ENCODE measurements at regions not wholly inside any gene's neighbourhood (a gene's known extent, or its start where the extent isn't known, plus 50 kb on each side); places are given as distances from the start of the nearest gene placed in this dataset.

DNA sequence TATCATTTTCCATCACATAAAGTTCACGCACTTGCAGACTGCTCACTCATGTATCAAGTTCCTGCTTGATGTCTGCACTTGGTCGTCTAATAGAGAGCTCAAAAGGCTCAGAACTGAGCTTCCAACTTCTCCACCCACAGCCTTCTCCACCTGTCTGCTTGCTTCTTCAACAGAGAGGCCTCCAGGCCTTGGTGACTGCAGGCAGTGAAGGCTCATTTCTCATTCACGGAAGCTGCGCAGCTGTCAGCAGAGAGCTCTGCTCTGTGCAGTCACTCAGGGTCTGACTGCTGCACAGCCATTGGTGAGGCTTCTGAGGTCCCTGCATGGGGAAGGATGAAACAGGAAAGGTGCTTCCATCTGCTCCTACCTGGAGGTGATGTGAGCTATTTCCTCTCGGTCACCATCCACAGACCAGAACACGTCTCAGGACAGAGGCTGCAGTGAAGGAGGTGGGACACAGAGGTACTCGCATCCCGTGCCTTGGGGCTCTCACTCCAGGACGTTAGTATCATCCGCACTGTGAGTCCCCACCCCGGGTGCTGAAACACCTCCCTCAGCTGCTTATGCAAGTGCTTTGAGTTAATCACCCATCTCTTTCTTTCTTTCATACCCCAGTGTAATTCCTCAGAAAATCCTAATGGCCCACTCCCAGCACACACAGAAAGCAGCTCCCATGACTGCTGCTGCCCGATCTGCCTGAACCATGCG is 126.2 kb downstream of the TMEM18 start:
- DNase-seq (ENCODE audit: low spot score), result peak; percentile 6

DNA sequence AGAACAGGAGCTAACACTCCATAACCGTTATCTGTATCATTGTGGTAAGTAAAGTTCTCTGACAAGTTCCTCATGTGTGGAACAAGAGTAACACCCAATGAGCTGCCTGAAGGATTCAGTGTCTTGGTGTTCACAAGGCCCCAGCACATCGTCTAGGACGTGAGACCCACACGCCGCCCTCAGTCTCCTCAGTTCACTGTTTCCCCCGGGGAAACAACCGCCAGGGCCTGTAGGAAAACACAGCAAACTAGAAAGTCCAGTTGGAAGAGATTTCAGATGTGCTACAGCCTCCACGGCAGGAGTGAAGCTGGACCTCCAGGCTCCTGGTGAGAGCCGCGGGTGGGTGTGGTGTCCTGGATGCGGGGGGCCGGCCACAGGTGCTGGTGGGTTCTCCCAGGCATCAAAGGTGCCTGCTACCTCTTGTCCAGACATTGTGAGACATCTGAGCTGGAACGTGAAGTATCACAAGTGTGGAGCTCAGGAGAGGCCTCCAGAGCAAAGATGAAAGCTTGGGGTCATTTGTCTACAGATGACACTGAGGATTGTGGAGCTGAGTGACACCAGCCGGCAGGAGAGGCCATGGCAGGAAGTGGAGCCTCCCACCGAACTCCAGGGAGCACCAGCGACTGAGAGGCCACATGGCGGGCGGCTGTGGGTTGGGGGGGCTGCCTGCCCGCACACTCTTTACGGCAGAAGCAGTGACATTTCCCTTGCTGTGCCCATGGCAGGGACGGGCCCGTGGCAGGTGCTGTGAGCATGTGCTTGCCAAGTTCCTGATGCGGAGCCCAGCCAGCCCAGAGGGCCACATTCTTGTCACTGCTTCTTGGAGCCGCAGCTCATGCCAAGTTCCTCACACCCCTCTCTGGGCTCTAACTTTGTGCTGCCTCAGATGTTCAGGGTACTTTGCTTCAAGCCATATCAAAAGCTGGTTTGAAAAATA is 131.2 kb downstream of the TMEM18 start:
- no peak for DNase-seq (ENCODE audit: low spot score)

DNA sequence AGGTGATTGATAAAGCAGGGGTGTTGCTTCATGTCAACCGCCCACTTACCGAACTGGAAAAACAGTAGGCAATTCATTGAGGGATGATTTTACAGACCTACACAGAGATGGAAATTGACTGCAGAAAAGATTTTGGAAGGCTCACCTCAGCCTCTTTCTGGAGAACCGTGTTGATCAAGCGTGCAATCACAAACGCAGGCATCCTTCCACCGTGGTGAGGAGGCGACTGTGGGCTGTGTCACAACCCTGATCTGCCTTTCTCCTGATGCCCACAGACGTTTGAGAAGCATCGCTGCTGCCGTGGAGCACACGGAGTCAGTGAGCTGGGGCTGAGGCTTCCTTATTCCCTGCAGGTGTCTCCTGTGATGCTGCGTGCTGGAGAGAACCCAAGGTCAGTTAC is 132.0 kb downstream of the TMEM18 start:
- peak; percentile 65 for DNase-seq (ENCODE audit: low spot score)

DNA sequence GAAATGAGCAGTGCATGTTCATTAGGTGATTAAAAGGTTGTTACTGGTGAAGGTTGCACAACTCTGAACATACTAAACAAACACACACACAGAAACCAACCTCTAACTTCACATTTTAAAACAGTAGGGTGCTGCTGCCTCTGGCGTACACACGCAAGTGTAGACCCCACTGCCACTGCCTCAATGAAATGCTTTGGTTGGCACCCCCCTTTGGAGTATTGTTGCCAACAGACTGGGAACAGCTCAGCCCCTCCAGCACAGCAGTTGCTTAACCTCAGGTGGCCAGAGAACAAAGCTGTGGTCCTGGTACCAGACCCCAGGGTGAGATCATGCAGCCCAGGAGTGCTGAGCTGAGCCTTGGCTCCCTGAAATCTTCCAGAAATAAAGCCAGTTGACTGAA is 138.6 kb downstream of the TMEM18 start:
- DNase-seq (ENCODE audit: low spot score), result no peak

DNA sequence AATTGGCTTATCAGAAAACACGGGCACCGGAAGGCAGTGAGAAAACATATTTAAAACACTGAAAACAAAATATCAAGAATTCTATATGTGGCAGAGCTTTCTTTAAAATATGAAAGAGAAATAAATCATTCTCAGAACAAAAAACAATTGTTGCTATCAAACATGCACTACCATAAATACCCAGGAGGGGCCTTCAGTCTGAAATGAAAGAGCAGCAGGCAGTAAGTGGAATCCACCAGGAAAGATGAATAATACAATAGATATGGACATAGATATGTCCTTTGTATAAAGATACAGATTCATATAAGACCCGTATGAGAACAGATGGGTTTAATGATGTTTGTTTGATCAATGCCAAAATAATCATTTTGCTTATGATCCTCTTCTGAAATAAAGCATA is 142.0 kb downstream of the TMEM18 start:
- no peak for DNase-seq (ENCODE audit: low spot score)

DNA sequence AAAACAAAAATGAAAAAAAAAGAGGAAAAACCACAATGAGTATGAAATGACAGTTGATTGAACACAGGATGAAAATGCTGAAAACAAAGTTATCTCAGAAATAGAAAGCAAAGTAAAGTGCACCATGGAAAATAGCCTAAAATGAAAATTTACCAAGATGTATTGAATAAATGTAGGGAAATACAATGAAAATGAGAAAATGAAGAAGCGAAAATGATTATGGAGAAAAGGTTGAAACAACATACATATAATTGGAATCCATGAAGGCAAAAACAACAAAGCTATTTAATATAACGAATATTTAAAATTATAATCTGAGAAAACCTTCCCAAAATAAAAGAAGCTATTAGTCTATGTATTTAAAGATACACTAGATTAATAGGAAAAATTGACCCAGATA is 147.4 kb downstream of the TMEM18 start:
- DNase-seq (ENCODE audit: low spot score), result no peak

DNA sequence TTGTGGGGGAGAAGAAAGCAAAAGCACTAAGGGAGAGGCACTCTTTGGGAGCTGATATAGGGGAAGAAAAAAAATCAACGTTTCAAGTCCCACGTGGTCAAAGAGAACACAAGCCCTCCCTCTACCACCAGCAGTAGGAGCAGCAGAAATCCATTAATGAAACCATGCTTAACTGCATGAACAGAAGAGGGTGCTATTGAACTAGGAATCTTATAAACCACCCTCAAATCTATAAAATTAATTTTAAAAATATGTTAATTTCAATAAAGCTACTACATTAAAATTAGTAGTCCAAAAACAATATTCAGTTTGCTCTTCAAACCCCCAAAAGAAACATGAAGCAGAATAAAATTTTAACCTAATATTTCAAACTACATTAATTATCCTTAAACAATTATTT is 147.8 kb downstream of the TMEM18 start:
- no peak for DNase-seq (ENCODE audit: low spot score)

DNA sequence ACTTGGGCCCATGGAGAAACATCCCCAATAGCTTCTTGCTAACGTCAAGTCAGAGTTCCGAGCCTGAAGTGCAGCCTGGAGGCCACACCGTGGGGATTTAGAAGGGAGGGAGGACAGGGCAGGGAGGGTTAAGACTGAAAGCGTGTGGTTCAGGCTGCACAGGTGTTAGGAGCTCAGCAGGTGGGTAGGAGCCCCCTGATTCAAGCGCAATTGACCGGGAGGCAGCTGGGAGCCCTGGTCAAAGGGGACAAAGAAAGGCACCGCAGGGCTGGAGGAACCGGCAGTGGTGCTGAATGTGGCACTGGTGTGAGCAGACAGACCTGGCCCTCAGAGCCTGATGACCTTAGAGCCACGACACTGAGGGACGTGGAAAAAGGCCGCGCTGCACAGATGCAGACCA is 149.6 kb downstream of the TMEM18 start:
- DNase-seq (ENCODE audit: low spot score), result no peak

DNA sequence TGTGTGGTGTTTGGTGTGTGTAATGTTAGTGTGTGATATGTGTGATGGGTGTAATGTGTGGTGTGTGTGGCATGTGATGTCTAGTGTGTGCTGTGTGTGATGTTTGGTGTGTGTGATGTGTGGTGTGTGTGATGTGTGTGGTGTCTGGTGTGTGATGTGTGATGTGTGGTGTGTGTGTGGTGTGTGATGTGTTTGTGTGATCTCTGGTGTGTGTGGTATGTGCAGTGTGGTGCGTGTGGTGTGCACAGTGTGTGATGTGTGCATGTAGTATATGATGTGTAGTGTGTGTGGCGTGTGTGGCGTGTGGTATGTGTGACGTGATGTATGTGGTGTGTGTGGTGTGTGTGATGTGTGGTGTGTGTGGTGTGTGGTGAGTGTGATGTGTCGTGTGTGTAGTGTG is 150.3 kb downstream of the TMEM18 start:
- DNase-seq (ENCODE audit: low spot score), result no peak

DNA sequence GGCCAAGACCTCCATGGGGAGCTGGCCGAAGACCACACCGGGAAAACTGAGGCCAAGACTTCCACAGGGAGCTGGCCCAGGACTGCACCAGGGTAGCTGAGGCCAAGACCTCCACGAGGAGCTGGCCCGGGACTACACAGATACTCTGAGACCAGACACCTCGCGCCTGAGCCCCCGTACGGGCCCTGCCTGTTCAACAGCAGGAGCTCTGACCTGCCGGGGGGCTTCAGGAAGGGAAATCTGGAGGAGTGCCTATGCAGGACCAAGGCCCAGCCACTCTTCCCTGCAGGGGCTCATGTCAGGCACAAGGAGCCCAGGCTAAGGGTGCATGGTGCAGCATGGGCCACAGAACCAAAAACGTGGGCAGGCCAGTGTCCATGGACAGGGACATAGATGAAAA is 151.6 kb downstream of the TMEM18 start:
- no peak for DNase-seq (ENCODE audit: low spot score)

DNA sequence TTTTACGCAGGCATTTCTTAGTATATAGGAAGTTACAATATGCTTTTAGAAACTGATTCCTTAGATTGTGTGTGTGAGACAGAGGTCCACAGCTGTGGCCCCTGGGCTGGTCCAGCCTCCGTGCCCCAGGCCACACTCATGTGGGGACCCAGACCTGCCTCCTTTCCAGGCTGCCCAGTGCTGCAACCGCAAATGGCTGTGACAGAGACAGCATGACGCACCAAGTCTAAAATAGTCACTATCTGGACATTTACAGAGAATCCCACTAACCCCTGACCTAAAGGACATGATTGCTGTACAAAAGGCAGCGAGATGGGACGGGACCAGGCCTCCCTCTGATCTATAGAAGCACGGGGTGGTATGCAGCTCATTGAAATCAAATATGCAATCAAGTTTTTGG is 152.2 kb downstream of the TMEM18 start:
- no peak for DNase-seq (ENCODE audit: low spot score)

DNA sequence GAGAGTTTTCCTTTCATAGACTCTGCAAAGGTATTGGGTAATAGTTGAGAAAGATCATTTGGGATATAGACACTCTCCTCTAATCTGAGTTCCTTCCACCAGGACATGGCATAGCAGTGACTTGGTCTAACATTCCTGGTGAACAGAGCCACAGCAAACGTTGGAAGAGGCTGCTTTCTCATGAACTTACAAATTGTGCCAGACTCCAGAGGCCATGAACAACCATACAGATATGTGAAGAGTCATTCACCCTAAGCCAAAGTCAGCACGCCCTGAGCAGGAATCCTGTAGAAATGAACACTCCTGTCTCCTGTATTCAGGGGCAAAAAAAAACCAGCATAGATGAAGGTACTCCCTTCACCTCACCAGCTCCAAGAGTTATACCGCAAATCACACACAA is 152.8 kb downstream of the TMEM18 start:
- no peak for DNase-seq (ENCODE audit: low spot score)

DNA sequence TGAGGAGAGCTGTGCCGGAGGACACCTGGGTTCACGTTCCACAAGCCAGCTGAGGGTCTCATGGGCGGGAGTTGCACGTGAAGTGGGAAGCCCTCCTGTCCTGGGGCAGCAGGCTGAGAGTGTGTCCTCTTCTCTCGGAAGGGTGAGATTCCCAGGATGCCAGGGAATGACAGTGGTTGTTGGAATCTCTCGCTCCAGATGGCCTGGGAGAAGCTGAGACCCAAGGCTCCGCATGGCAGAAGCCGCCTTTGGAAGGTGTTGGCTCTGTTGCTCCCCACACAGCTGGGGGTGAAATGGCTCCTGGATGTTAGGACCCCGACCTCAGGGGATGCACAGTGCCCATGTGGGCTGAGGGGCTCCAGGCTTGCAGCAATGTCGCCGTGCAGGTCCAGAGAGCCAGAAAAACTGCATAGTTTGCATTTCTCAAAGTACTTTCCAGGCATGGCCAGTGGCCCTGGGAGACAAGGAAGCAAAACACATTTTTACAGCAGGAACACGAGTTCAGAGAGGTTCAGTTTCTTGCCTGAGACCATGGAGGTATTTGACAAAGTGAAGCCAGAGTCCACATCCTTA is 153.4 kb downstream of the TMEM18 start:
- DNase-seq (ENCODE audit: low spot score), result no peak

DNA sequence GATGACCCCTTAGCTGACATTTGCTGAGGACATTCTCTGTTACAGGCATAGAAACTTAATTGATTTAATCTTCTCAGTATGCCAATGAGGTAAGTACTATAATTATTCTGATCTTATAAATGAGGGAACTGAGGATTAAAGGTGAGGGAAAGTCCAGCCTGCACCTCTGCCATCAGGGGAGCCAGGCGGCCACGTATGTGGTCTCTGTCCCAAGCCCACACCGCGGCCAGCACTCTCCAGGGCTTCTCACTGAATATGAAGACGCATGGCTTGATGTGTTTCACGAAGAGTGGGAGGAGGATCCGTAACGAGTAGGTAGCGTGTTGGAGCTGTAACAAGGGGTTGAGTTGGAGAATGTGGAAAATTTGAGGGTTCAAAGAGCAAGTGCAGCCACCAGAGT is 154.4 kb downstream of the TMEM18 start:
- DNase-seq (ENCODE audit: low spot score), result no peak

DNA sequence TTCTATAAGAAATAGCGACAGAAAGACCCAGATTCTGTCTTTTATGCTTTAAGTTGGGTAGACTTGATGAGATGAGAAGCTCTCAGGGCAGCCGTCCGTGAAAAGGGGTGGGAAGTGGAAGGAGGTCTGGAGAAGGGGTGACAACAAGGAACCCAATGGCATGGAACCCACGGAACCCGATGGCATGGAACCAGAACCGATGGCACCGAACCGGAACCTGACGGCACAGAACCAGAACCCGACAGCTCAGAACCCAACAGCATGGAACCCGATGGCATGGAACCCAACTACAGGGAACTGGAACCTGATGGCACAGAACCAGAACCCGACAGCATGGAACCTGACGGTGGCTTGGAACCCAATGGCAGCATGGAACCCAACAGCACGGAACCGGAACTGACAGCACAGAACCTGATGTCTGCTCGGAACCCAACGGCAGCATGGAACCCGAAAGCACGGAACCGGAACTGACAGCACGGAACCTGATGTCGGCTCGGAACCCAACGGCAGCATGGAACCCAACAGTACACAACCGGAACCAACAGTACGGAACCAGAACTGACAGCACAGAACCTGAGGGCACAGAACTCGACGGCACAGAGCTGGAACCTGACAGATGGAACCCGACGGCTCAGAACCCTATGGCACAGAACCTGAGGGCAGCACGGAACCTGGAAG is 155.2 kb downstream of the TMEM18 start:
- no peak for DNase-seq (ENCODE audit: low spot score)

DNA sequence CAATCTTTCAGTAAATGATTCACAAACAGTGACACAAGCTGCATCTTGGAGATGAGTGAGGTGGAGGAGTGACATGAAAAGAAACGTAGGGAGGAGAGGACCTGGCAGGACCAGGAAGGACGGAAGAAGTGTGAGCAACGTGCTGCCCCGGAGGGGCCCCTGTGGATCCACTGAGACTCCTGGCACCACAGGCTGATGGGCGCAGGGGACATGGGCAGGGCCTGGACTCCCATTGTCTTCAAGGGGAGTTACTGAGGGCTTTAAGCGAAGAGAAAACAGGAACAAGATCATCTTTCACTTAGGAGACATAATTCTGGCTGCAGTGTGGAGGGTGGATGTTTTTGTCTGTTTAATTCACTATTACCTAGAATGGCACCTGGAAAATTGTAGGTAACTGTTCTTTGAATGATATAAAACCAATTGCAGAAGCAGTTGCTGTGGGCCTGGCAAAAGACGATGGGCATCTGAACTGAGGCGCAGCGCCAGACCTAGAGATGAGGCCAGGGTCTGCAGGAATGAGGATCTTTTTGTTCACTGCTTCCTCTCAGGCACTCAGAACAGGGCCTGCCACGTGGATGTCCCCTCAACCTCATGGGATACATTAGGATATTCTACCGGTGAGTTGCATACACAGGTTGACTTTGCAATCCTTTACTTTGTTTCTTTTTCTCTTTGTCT is 156.4 kb downstream of the TMEM18 start:
- DNase-seq (ENCODE audit: low spot score), result no peak

DNA sequence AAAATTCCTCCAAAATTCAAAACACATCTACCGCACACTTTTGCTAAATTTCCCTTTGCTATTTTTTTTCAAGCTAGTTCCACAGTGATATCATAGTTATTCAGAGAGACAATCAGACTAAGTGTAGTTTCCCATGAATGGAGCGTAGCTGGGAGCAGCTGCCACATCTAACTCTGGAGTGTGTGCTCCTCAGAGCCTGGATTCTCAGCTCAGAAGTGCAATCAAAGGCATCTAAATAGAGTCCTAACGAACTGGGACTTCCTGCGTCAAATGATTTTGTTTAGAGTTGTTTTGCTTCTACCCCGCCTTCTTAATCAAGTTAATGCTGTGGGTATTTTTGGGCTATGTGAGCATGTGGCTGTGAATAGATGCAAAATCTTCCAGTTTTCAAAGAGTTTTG is 160.3 kb downstream of the TMEM18 start:
- DNase-seq (ENCODE audit: low spot score), result no peak

DNA sequence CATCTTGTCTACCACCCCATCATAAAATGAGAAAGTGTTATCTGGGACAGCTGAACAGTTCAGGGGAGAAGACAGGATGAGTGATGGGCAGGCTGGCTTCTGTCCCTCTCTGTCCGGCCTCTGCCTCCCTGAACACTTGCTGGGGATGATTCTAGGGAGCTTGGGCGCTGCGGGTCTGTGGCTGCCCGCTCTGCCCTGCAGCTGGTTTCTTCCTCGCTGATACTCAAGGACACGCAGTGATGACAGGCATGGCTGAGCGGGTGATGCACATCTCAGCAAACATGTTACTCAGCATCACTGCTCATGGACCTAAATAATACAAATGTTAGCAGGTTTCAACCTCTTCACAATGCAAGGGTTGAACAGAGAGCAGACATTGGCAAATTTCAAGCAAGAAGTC is 161.1 kb downstream of the TMEM18 start:
- no peak for DNase-seq (ENCODE audit: low spot score)

DNA sequence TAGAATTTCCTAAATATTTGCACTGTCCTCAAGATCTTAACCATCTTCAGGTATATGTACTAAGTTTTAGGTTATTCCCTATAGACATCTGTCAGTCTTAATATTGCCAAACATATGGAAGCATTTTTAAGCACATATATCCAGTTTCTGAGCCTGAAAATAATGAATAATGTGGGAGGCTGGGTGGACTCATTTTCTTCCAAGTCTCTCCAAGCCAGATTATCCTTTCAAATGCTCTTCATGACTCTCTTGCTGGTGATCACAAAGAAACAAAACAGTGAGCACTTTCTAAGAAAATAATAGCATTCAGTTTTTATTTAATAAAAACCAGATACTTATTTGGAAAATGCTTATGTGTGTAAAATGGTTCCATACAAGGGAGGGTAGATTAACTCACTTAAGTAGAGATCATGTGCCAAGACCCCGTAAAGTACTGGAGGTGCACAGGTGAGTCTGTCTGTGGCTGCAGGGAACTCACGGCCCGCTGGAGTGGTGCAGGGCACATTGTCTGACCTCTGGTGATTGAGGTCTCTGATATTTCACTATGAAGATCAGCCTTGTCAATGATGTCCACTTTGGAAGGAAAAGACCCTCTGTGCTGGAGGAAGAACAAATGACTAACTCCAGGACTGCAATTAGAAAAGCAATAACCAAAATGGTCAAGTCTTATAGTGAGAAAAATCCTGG is 161.6 kb downstream of the TMEM18 start:
- no peak for DNase-seq (ENCODE audit: low spot score)

DNA sequence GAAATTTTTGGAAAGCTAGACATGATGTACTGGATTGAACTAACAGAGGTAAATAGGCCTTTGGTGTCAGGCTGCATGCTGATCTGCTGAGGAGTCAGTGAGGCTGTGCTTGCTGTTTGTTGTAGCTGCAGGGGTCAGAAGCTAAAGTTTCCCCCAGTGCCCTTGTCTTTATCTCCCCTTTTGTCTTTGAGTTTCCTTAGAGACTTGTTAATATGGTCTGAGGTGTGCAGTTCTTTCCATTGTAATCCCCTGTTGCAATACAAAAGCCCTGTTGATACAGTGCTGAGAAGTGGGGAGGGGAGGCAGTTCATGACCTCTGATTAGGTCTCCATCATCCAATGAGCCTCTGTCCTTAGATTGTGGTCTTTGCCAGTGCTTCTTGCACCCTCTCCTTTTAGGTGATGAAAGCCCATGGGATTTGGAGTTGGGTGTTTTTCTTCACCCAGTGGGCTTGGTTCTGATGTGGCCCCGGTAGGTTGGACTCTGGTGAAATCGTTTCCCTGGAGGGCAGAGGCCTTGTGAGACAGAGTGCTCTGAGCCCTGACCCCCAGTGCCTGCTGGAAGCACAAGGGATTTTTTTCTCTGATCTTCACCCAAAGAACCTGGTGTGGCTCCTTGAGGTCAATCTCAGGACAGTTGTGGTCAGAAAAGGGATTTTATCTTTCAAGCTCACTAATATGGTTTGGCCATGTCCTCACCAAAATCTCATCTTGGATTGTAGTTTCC is 163.1 kb downstream of the TMEM18 start:
- DNase-seq (ENCODE audit: low spot score), result no peak

DNA sequence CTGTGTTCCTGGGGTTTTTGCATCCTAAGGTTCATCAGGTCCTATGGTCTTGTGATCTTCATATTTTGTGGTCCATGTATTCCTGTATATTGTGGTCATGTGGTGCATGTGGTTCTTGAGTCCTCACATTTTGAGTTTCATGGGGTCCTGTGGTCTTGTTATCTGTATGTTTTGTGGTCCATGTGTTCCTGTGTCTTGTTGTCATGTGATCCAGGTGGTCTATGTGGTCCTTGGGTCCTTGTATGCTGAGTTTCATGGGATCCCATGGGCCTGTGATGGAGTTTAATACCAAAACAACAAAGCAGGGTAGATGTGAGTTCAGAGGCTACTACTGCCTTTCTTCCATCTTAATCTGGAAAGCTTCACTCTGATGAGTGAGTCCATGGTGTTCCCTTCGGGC is 166.4 kb downstream of the TMEM18 start:
- DNase-seq (ENCODE audit: low spot score), result no peak

Measured in putamen (tissue), 1 donor.